Mesendoderm (in vitro differentiated cells): ENCODE measurements at regions not wholly inside any gene's neighbourhood (a gene's known extent, or its start where the extent isn't known, plus 50 kb on each side); places are given as distances from the start of the nearest gene placed in this dataset.
"Not testable (repeated sequence)": the region's sequence is repeated elsewhere in the genome, so short reads cannot be mapped to it uniquely, and the experiment has no call there.

Source experiments
- DNase-seq: peaks from one replicate; pipeline ENCODE4 v3.0.0; 2013
- H2AK5ac ChIP-seq: 2 replicates; pipeline ENCODE4 v1.6.1; 2013; ENCODE audit warnings: low read length, inconsistent platforms
- H2BK120ac ChIP-seq: 2 replicates; pipeline ENCODE4 v1.6.1; 2013; ENCODE audit warnings: low read depth, mild to moderate bottlenecking, low read length, moderate library complexity, mixed read lengths
- H2BK15ac ChIP-seq: replicated peaks from 2 replicates; pipeline ENCODE4 v1.6.1; 2013; ENCODE audit warnings: low read depth, mild to moderate bottlenecking, moderate library complexity
- H2BK5ac ChIP-seq: 2 replicates; pipeline ENCODE4 v1.6.1; 2013; ENCODE audit warnings: low read length, inconsistent platforms
- H3K18ac ChIP-seq: 2 replicates; pipeline ENCODE4 v1.6.1; 2013; ENCODE audit warnings: mild to moderate bottlenecking, low read length, mixed read lengths
- H3K23ac ChIP-seq: one replicate; pipeline ENCODE4 v1.6.1; 2013; ENCODE audit warnings: low read length
- H3K27ac ChIP-seq: 2 replicates; pipeline ENCODE4 v1.5.1; 2013; ENCODE audit warnings: low read depth, mild to moderate bottlenecking, inconsistent platforms, low read length, moderate library complexity
- H3K27me3 ChIP-seq: 2 replicates; pipeline ENCODE4 v1.6.1; 2013; ENCODE audit warnings: low read length, control low read depth, mild to moderate bottlenecking, inconsistent platforms; ENCODE audit not compliant: insufficient read depth, poor library complexity
- H3K36me3 ChIP-seq: 2 replicates; pipeline ENCODE4 v1.6.1; 2013; ENCODE audit warnings: low read length, inconsistent platforms; ENCODE audit not compliant: control insufficient read depth, insufficient read depth
- H3K4ac ChIP-seq: one replicate; pipeline ENCODE4 v1.6.1; 2013; ENCODE audit warnings: low read depth, mild to moderate bottlenecking, low read length, moderate library complexity
- H3K4me1 ChIP-seq: 2 replicates; pipeline ENCODE4 v1.6.1; 2013; ENCODE audit warnings: low read depth, low read length, inconsistent platforms; ENCODE audit not compliant: control insufficient read depth
- H3K4me2 ChIP-seq: 2 replicates; pipeline ENCODE4 v1.6.1; 2013; ENCODE audit warnings: low read length
- H3K4me3 ChIP-seq: 2 replicates; pipeline ENCODE4 v1.5.1; 2013; ENCODE audit warnings: mild to moderate bottlenecking, low read length
- H3K56ac ChIP-seq: one replicate; pipeline ENCODE4 v1.6.1; 2013; ENCODE audit warnings: low read length
- H3K79me1 ChIP-seq: 2 replicates; pipeline ENCODE4 v1.6.1; 2013; ENCODE audit warnings: low read length, inconsistent platforms
- H3K79me2 ChIP-seq: 2 replicates; pipeline ENCODE4 v1.6.1; 2013; ENCODE audit warnings: mild to moderate bottlenecking, low read length; ENCODE audit not compliant: control insufficient read depth, insufficient read depth
- H3K9ac ChIP-seq: 2 replicates; pipeline ENCODE4 v1.6.1; 2013; ENCODE audit warnings: low read length, inconsistent platforms
- H4K5ac ChIP-seq: one replicate; pipeline ENCODE4 v1.6.1; 2013; ENCODE audit warnings: low read length
- H4K8ac ChIP-seq: one replicate; pipeline ENCODE4 v1.6.1; 2013; ENCODE audit warnings: low read depth, mild to moderate bottlenecking, control low read depth, low read length, moderate library complexity
- WGBS: extraction: QIAGEN DNeasy Blood & Tissue Kit; methylation state at CpG from one replicate; pipeline ENCODE4 v1.1.7; 2013; ENCODE audit warnings: low lambda C conversion rate, missing lambda C conversion rate; ENCODE audit not compliant: insufficient coverage; ENCODE audit errors: extremely low coverage; 5-methylcytosine and 5-hydroxymethylcytosine counted together

- no peak overlapping the region for H4K5ac ChIP-seq
- no peak overlapping the region for H3K4me2 ChIP-seq
- H2BK15ac ChIP-seq = no peak overlapping the region
- peaks cover 3% of the 10 kb centered on the region for H3K4me1 ChIP-seq
- no peak overlapping the region for H3K18ac ChIP-seq
- H3K4ac ChIP-seq = no peak overlapping the region
- no peak overlapping the region for H4K8ac ChIP-seq
- no peak overlapping the region for H3K56ac ChIP-seq
- no peak overlapping the region for H2BK5ac ChIP-seq
- DNase-seq = no peak
- H2BK120ac ChIP-seq = no peak overlapping the region
- no peaks in the 10 kb centered on the region for H3K36me3 ChIP-seq
- no peaks in the 10 kb centered on the region for H3K79me1 ChIP-seq
- no peaks in the 10 kb centered on the region for H3K79me2 ChIP-seq
- H3K9ac ChIP-seq = no peak overlapping the region
- no peaks in the 10 kb centered on the region for H3K27me3 ChIP-seq
- no peak overlapping the region for H2AK5ac ChIP-seq
- no peak overlapping the region for H3K27ac ChIP-seq
- H3K4me3 ChIP-seq = no peak overlapping the region
- no peak overlapping the region for H3K23ac ChIP-seq
Measured at GRCh38 chr9:22650946-22651345, 204.3 kb downstream of the DMRTA1 start.

- Histone ChIP-seq H3K56ac (no peak overlapping the region), H3K4me3 (no peak overlapping the region)
Measured at GRCh38 chr9:22654833-22655232, 208.2 kb downstream of the DMRTA1 start.

GRCh38 chr9:22657713-22658112, 211.1 kb downstream of the DMRTA1 start:
- H3K4me2 ChIP-seq = no peak overlapping the region
- no peaks in the 10 kb centered on the region for H3K79me1 ChIP-seq
- no peak overlapping the region for H3K23ac ChIP-seq
- no peak overlapping the region for H3K27ac ChIP-seq
- DNase-seq = no peak
- no peak overlapping the region for H3K9ac ChIP-seq
- no peaks in the 10 kb centered on the region for H3K27me3 ChIP-seq
- no peak overlapping the region for H3K56ac ChIP-seq
- H2AK5ac ChIP-seq = no peak overlapping the region
- no peak overlapping the region for H4K8ac ChIP-seq
- no peaks in the 10 kb centered on the region for H3K36me3 ChIP-seq
- H3K4me3 ChIP-seq = no peak overlapping the region
- WGBS = no CpG with 5 or more reads among the region's 1 CpG
- peak overlapping the region; percentile 98 for H2BK15ac ChIP-seq
- no peaks in the 10 kb centered on the region for H3K79me2 ChIP-seq
- H2BK5ac ChIP-seq = no peak overlapping the region
- H3K18ac ChIP-seq = no peak overlapping the region
- H4K5ac ChIP-seq = no peak overlapping the region
- no peak overlapping the region for H3K4ac ChIP-seq
- H3K4me1 ChIP-seq = peaks cover 7% of the 10 kb centered on the region
- no peak overlapping the region for H2BK120ac ChIP-seq

More at GRCh38 chr9:22654833-22655232, 208.2 kb downstream of the DMRTA1 start:
- H2BK120ac ChIP-seq = no peak overlapping the region
- no peaks in the 10 kb centered on the region for H3K27me3 ChIP-seq
- H2BK15ac ChIP-seq = no peak overlapping the region
- H3K9ac ChIP-seq = no peak overlapping the region
- no peak overlapping the region for H3K4me2 ChIP-seq
- no peaks in the 10 kb centered on the region for H3K79me1 ChIP-seq
- no peaks in the 10 kb centered on the region for H3K79me2 ChIP-seq
- H2AK5ac ChIP-seq = no peak overlapping the region
- H3K36me3 ChIP-seq = no peaks in the 10 kb centered on the region
- no peak overlapping the region for H4K5ac ChIP-seq
- no peak overlapping the region for H2BK5ac ChIP-seq
- no peak overlapping the region for H3K18ac ChIP-seq
- DNase-seq = no peak
- no peak overlapping the region for H3K4ac ChIP-seq
- H3K4me1 ChIP-seq = peaks cover 7% of the 10 kb centered on the region
- no peak overlapping the region for H3K27ac ChIP-seq
- H4K8ac ChIP-seq = no peak overlapping the region
- no peak overlapping the region for H3K23ac ChIP-seq

- no CpG with 5 or more reads among the region's 2 CpGs for WGBS
- not testable (repeated sequence) for H3K4me3 ChIP-seq, H2AK5ac ChIP-seq, H3K4me2 ChIP-seq, H3K27me3 ChIP-seq, H3K4ac ChIP-seq, H4K5ac ChIP-seq, H3K4me1 ChIP-seq, H2BK120ac ChIP-seq, H4K8ac ChIP-seq, H3K79me2 ChIP-seq, H2BK5ac ChIP-seq, H3K9ac ChIP-seq, H3K23ac ChIP-seq, H2BK15ac ChIP-seq, H3K56ac ChIP-seq, H3K36me3 ChIP-seq, H3K79me1 ChIP-seq
- Histone ChIP-seq H3K27ac (peak overlapping the region; percentile 8), H3K18ac (peak overlapping the region; percentile 53)
- DNase-seq = peak; percentile 66
Measured at GRCh38 chr9:22658484-22658883, 211.9 kb downstream of the DMRTA1 start.

- Histone ChIP-seq H3K4me3 (no peak overlapping the region), H3K79me2 (no peaks in the 10 kb centered on the region), H2BK120ac (no peak overlapping the region), H3K18ac (no peak overlapping the region), H2AK5ac (no peak overlapping the region), H4K5ac (no peak overlapping the region), H3K4ac (no peak overlapping the region), H4K8ac (no peak overlapping the region), H3K27ac (no peak overlapping the region), H3K23ac (no peak overlapping the region), H3K27me3 (no peaks in the 10 kb centered on the region), H3K4me2 (no peak overlapping the region), H3K9ac (no peak overlapping the region), H3K4me1 (no peaks in the 10 kb centered on the region), H3K79me1 (no peaks in the 10 kb centered on the region), H2BK15ac (no peak overlapping the region), H3K56ac (no peak overlapping the region), H2BK5ac (no peak overlapping the region), H3K36me3 (no peaks in the 10 kb centered on the region)
- no peak for DNase-seq
- WGBS = no CpG with 5 or more reads among the region's 3 CpGs
Measured at GRCh38 chr9:22682536-22682935, 235.9 kb downstream of the DMRTA1 start.

- Histone ChIP-seq H2BK120ac (no peak overlapping the region), H3K4me2 (no peak overlapping the region), H2BK5ac (no peak overlapping the region), H3K4me3 (no peak overlapping the region), H3K9ac (no peak overlapping the region), H4K5ac (no peak overlapping the region), H3K36me3 (no peaks in the 10 kb centered on the region), H3K79me2 (no peaks in the 10 kb centered on the region), H3K56ac (no peak overlapping the region), H2AK5ac (no peak overlapping the region), H3K27me3 (no peaks in the 10 kb centered on the region), H3K79me1 (no peaks in the 10 kb centered on the region), H2BK15ac (peak overlapping the region; percentile 85), H3K18ac (no peak overlapping the region), H3K4ac (no peak overlapping the region), H3K27ac (no peak overlapping the region), H3K4me1 (no peaks in the 10 kb centered on the region), H4K8ac (no peak overlapping the region), H3K23ac (no peak overlapping the region)
- WGBS = no CpG with 5 or more reads among the region's 4 CpGs
- DNase-seq = no peak
Measured at GRCh38 chr9:22682961-22683699, 236.5 kb downstream of the DMRTA1 start.
